HUES64 (cell line): ENCODE measurements at regions not wholly inside any gene's neighbourhood (a gene's known extent, or its start where the extent isn't known, plus 50 kb on each side); places are given as distances from the start of the nearest gene placed in this dataset.
A peak's percentile ranks its signal among the peaks of the same experiment; 100 is the strongest.
"Not testable (repeated sequence)": the region's sequence is repeated elsewhere in the genome, so short reads cannot be mapped to it uniquely, and the experiment has no call there.

Source experiments
- H3K27ac ChIP-seq: 2 replicates; pipeline ENCODE4 v1.7.0; 2013; ENCODE audit warnings: low read depth, low read length, inconsistent platforms
- H3K27me3 ChIP-seq: 2 replicates; pipeline ENCODE4 v1.6.1; 2013; ENCODE audit warnings: mild to moderate bottlenecking, low read length; ENCODE audit not compliant: insufficient read depth
- H3K36me3 ChIP-seq: 2 replicates; pipeline ENCODE4 v1.6.1; 2013; ENCODE audit warnings: mild to moderate bottlenecking, low read length; ENCODE audit not compliant: insufficient read depth
- H3K4me1 ChIP-seq: 2 replicates; pipeline ENCODE4 v1.6.1; 2013; ENCODE audit warnings: mild to moderate bottlenecking, low read length, moderate library complexity; ENCODE audit not compliant: insufficient read depth
- H3K4me3 ChIP-seq: 2 replicates; pipeline ENCODE4 v1.5.1; 2013; ENCODE audit warnings: mild to moderate bottlenecking, low read length, moderate library complexity
- H3K9ac ChIP-seq: 2 replicates; pipeline ENCODE4 v1.6.1; 2013; ENCODE audit warnings: mild to moderate bottlenecking, low read depth, low read length
- H3K9me3 ChIP-seq: 2 replicates; pipeline ENCODE4 v1.6.1; 2013; ENCODE audit warnings: low read depth, low read length; ENCODE audit not compliant: insufficient read depth
- WGBS: fragments of 150-250, 120-280 bp; methylation state at CpG from one replicate; pipeline ENCODE4 v1.1.7; 2013; ENCODE audit warnings: missing lambda C conversion rate; 5-methylcytosine and 5-hydroxymethylcytosine counted together

- H3K9me3 ChIP-seq: no peaks in the 10 kb centered on the region
- no peak overlapping the region for H3K27ac ChIP-seq
- no peaks in the 10 kb centered on the region for H3K27me3 ChIP-seq
- no peak overlapping the region for H3K9ac ChIP-seq
- no peaks in the 10 kb centered on the region for H3K36me3 ChIP-seq
- H3K4me1 ChIP-seq: no peaks in the 10 kb centered on the region
- WGBS: no CpG with 5 or more reads among the region's 1 CpG
- H3K4me3 ChIP-seq: no peak overlapping the region
Observed at GRCh38 chr2:58347810-58348209, 106.7 kb upstream of the FANCL start.

- Histone ChIP-seq H3K36me3 (no peaks in the 10 kb centered on the region), H3K4me3 (no peak overlapping the region), H3K27ac (no peak overlapping the region), H3K9me3 (no peaks in the 10 kb centered on the region), H3K27me3 (no peaks in the 10 kb centered on the region), H3K9ac (no peak overlapping the region), H3K4me1 (no peaks in the 10 kb centered on the region)
- 94% methylated on average over 2 of the region's 2 CpGs for WGBS
Observed at GRCh38 chr2:58341047-58341446, 99.9 kb upstream of the FANCL start.

- H3K9me3 ChIP-seq: no peaks in the 10 kb centered on the region
- H3K27me3 ChIP-seq: no peaks in the 10 kb centered on the region
- H3K4me1 ChIP-seq: no peaks in the 10 kb centered on the region
- no peak overlapping the region for H3K9ac ChIP-seq
- no peak overlapping the region for H3K27ac ChIP-seq
- no peaks in the 10 kb centered on the region for H3K36me3 ChIP-seq
- H3K4me3 ChIP-seq: no peak overlapping the region
Observed at GRCh38 chr2:58339548-58340243, 98.6 kb upstream of the FANCL start.

GRCh38 chr2:58336416-58336815 lies 95.3 kb upstream of the FANCL start:
- Histone ChIP-seq H3K4me1 (no peaks in the 10 kb centered on the region), H3K36me3 (no peaks in the 10 kb centered on the region), H3K27ac (no peak overlapping the region), H3K9me3 (no peaks in the 10 kb centered on the region), H3K9ac (no peak overlapping the region), H3K4me3 (no peak overlapping the region), H3K27me3 (no peaks in the 10 kb centered on the region)
- WGBS: 94% methylated on average over 4 of the region's 4 CpGs

GRCh38 chr2:58334414-58334813 lies 93.3 kb upstream of the FANCL start:
- Histone ChIP-seq H3K9me3 (no peaks in the 10 kb centered on the region), H3K27ac (no peak overlapping the region), H3K27me3 (no peaks in the 10 kb centered on the region), H3K4me1 (no peaks in the 10 kb centered on the region), H3K36me3 (no peaks in the 10 kb centered on the region), H3K9ac (no peak overlapping the region), H3K4me3 (no peak overlapping the region)
- WGBS: 90% methylated on average over 5 of the region's 5 CpGs

- H3K27ac ChIP-seq, H3K9me3 ChIP-seq, H3K4me1 ChIP-seq, H3K27me3 ChIP-seq, H3K9ac ChIP-seq, H3K36me3 ChIP-seq, H3K4me3 ChIP-seq: not testable (repeated sequence)
- WGBS: 92% methylated on average over 18 of the region's 18 CpGs
Observed at GRCh38 chr2:58325296-58325895, 84.3 kb upstream of the FANCL start.

GRCh38 chr2:58319481-58319880 lies 78.4 kb upstream of the FANCL start:
- 68% methylated on average over 4 of the region's 4 CpGs for WGBS
- Histone ChIP-seq H3K4me1 (peaks cover 8% of the 10 kb centered on the region), H3K36me3 (no peaks in the 10 kb centered on the region), H3K27me3 (no peaks in the 10 kb centered on the region), H3K9me3 (0 out of 2 replicates have a peak, but pooled peaks cover 2% of the 10 kb centered on the region), H3K9ac (0 out of 2 replicates have a peak overlapping the region, but pooled peaks have one; percentile 5), H3K4me3 (no peak overlapping the region), H3K27ac (peak overlapping the region; percentile 52)

- H3K27me3 ChIP-seq, H3K9me3 ChIP-seq, H3K36me3 ChIP-seq, H3K9ac ChIP-seq, H3K4me3 ChIP-seq, H3K4me1 ChIP-seq: not testable (repeated sequence)
- WGBS: 29% methylated on average over 7 of the region's 7 CpGs
- peak overlapping the region; percentile 52; the same call in 1 of the 2 replicates for H3K27ac ChIP-seq
Observed at GRCh38 chr2:58318949-58319348, 77.8 kb upstream of the FANCL start.

GRCh38 chr2:58313926-58314325 lies 72.8 kb upstream of the FANCL start:
- no peaks in the 10 kb centered on the region for H3K27me3 ChIP-seq
- 76% methylated on average over 2 of the region's 2 CpGs for WGBS
- H3K9ac ChIP-seq: no peak overlapping the region

GRCh38 chr2:58308435-58308834 lies 67.3 kb upstream of the FANCL start:
- H3K4me1 ChIP-seq: no peaks in the 10 kb centered on the region
- H3K9ac ChIP-seq: no peak overlapping the region
- H3K4me3 ChIP-seq: no peak overlapping the region
- no peaks in the 10 kb centered on the region for H3K27me3 ChIP-seq
- H3K36me3 ChIP-seq: no peaks in the 10 kb centered on the region
- H3K27ac ChIP-seq: no peak overlapping the region
- peaks cover 4% of the 10 kb centered on the region; the same call in 1 of the 2 replicates for H3K9me3 ChIP-seq

More at GRCh38 chr2:58313926-58314325, 72.8 kb upstream of the FANCL start:
- Histone ChIP-seq H3K9me3 (peaks cover 9% of the 10 kb centered on the region; the same call in 1 of the 2 replicates), H3K4me3 (no peak overlapping the region), H3K36me3 (no peaks in the 10 kb centered on the region), H3K4me1 (no peaks in the 10 kb centered on the region), H3K27ac (no peak overlapping the region)

GRCh38 chr2:58304843-58305242 lies 63.7 kb upstream of the FANCL start:
- H3K27ac ChIP-seq: no peak overlapping the region
- no peak overlapping the region for H3K4me3 ChIP-seq
- peaks cover 4% of the 10 kb centered on the region; the same call in 1 of the 2 replicates for H3K9me3 ChIP-seq
- no peaks in the 10 kb centered on the region for H3K27me3 ChIP-seq
- no peak overlapping the region for H3K9ac ChIP-seq
- H3K4me1 ChIP-seq: no peaks in the 10 kb centered on the region
- H3K36me3 ChIP-seq: no peaks in the 10 kb centered on the region
